HG03575 (cell line): ENCODE measurements at regions not wholly inside any gene's neighbourhood (a gene's known extent, or its start where the extent isn't known, plus 50 kb on each side); places are given as distances from the start of the nearest gene placed in this dataset.

Source experiments
- ATAC-seq: cut with Tn5 transposase; IDR thresholded peaks from one replicate; pipeline ENCODE4 v1.9.1; 2021; ENCODE audit not compliant: unreplicated experiment, insufficient number of reproducible peaks, low FRiP score; ENCODE audit errors: extremely low read depth

GRCh38 chr16:85413691-85414663, 199.1 kb upstream of the GSE1 start:
- no peak for ATAC-seq

- no peak for ATAC-seq
Observed at GRCh38 chr16:85415196-85416090, 197.7 kb upstream of the GSE1 start.

- ATAC-seq = no peak
Observed at GRCh38 chr16:85416228-85417109, 196.7 kb upstream of the GSE1 start.

GRCh38 chr16:85417156-85417860, 195.8 kb upstream of the GSE1 start:
- no peak for ATAC-seq

- ATAC-seq = no peak
Observed at GRCh38 chr16:85418978-85419491, 194.1 kb upstream of the GSE1 start.

GRCh38 chr16:85419503-85420408, 193.4 kb upstream of the GSE1 start:
- no peak for ATAC-seq

- ATAC-seq = no peak
Observed at GRCh38 chr16:85420501-85421337, 192.4 kb upstream of the GSE1 start.

GRCh38 chr16:85421338-85422195, 191.6 kb upstream of the GSE1 start:
- no peak for ATAC-seq

GRCh38 chr16:85422196-85422631, 190.9 kb upstream of the GSE1 start:
- no peak for ATAC-seq

GRCh38 chr16:85422632-85423550, 190.2 kb upstream of the GSE1 start:
- no peak for ATAC-seq

- ATAC-seq = no peak
Observed at GRCh38 chr16:85423631-85424030, 189.5 kb upstream of the GSE1 start.

GRCh38 chr16:85424260-85425073, 188.7 kb upstream of the GSE1 start:
- ATAC-seq = no peak

- no peak for ATAC-seq
Observed at GRCh38 chr16:85425074-85425662, 188.0 kb upstream of the GSE1 start.
